ENCODE measurements at regions not wholly inside any gene's neighbourhood (a gene's known extent, or its start where the extent isn't known, plus 50 kb on each side); places are given as distances from the start of the nearest gene placed in this dataset.

GRCh38 chr6:84551797-84552196 is 212.6 kb downstream of the TBX18 start:
- ChIA-PET CTCF (no interaction called here), POLR2A (no interaction called here)
- Mint-ChIP-seq H3K4me1 (ENCODE audit: low read depth) (no peaks in the 10 kb centered on the region), H3K4me3 (no peak overlapping the region), H3K27me3 (no peaks in the 10 kb centered on the region), H3K36me3 (ENCODE audit: low read depth) (no peaks in the 10 kb centered on the region), H3K27ac (no peak overlapping the region), H3K9me3 (no peaks in the 10 kb centered on the region)
- intact Hi-C loops (cut with micrococcal nuclease) = no loop called here
- no peak for TF ChIP-seq CTCF (IDR thresholded peaks at IDR 0.05)
- DNase-seq (no peak), ATAC-seq (no peak)

DNA sequence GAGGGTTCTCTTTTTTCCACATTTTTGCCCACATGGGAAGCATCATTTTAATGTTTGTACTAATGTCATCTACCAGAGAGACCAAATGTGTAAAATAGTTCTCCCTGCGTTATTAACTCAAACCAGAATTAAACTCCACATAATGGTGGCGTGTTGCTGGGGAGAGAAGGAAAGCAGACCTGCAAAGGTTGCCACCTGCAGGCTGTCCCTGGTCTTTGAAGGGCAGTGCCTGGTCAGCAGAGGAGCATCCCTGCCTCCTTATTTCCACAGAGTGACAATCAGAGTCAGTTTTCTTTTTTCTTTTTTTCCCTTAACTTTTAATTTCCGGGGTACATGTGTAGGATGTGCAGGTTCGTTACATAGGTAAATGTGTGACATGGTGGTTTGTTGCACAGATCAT is 214.5 kb downstream of the TBX18 start:
- intact Hi-C loops (cut with micrococcal nuclease) = no loop called here
- ATAC-seq = no peak

GRCh38 chr6:84547341-84547801 is 217.0 kb downstream of the TBX18 start:
- H3K9me3 Mint-ChIP-seq = no peaks in the 10 kb centered on the region
- no peak for TF ChIP-seq CTCF (IDR thresholded peaks at IDR 0.05)
- H3K4me3 Mint-ChIP-seq = no peak overlapping the region
- DNase-seq = no peak
- H3K27ac Mint-ChIP-seq = no peak overlapping the region
- POLR2A ChIA-PET = no interaction called here
- no peaks in the 10 kb centered on the region for H3K27me3 Mint-ChIP-seq
- intact Hi-C loops (cut with micrococcal nuclease) = no loop called here
- H3K36me3 Mint-ChIP-seq (ENCODE audit: low read depth) = no peaks in the 10 kb centered on the region
- no peaks in the 10 kb centered on the region for H3K4me1 Mint-ChIP-seq (ENCODE audit: low read depth)
- CTCF ChIA-PET = no interaction called here
- ATAC-seq = no peak

More for the DNA sequence above, 214.5 kb downstream of the TBX18 start:
- H3K9me3 Mint-ChIP-seq = no peaks in the 10 kb centered on the region
- TF ChIP-seq CTCF (IDR thresholded peaks at IDR 0.05) = no peak
- H3K4me3 Mint-ChIP-seq = no peak overlapping the region
- ChIA-PET CTCF (no interaction called here), POLR2A (no interaction called here)
- no peaks in the 10 kb centered on the region for H3K27me3 Mint-ChIP-seq
- no peaks in the 10 kb centered on the region for H3K4me1 Mint-ChIP-seq (ENCODE audit: low read depth)
- DNase-seq = no peak
- H3K36me3 Mint-ChIP-seq (ENCODE audit: low read depth) = no peaks in the 10 kb centered on the region
- H3K27ac Mint-ChIP-seq = no peak overlapping the region

GRCh38 chr6:84546427-84546914 is 217.9 kb downstream of the TBX18 start:
- Mint-ChIP-seq H3K36me3 (ENCODE audit: low read depth) (no peaks in the 10 kb centered on the region), H3K4me1 (ENCODE audit: low read depth) (no peaks in the 10 kb centered on the region), H3K27ac (no peak overlapping the region), H3K27me3 (no peaks in the 10 kb centered on the region), H3K9me3 (peaks cover under 1% of the 10 kb centered on the region), H3K4me3 (no peak overlapping the region)
- DNase-seq = no peak
- TF ChIP-seq CTCF (IDR thresholded peaks at IDR 0.05) = no peak
- ChIA-PET CTCF (no interaction called here), POLR2A (no interaction called here)
- intact Hi-C loops (cut with micrococcal nuclease) = no loop called here
- no peak for ATAC-seq

DNA sequence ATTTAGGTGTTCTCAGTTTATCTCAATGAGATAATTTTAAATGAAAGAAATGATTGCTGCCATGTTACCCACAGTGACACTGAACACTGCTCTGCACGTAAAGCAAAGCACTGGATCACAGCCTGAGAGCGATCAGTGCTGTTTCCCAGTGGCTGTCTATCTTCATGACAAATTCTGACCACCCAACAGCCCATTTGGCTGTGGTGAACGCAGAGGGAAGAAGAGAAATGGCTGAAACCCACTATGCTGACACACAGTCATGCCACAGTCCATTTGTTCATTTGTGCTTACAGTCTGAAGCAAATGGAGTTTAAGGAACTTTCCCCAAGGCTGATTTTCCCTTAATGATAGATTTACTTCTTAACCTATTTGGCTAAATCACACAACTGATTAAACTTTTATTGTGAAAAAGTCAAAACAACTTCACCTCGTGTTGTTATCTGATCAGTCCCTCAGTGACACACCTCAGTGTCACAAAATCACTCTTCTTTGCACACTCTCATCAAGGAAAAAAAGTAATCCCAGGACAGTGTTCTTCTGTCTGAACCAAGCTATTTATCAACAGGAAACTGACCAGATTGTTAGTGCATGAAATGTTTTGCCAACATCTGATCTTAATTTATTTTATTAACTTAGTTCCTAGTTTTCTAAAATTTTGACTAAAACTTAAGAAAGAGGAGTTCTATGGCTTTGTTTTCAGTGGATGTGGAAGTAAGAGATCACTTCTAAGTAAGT is 225.1 kb downstream of the TBX18 start:
- H3K27ac Mint-ChIP-seq = no peak overlapping the region
- no peaks in the 10 kb centered on the region for H3K27me3 Mint-ChIP-seq
- peaks cover 1% of the 10 kb centered on the region for H3K9me3 Mint-ChIP-seq
- DNase-seq (no peak), ATAC-seq (no peak)
- TF ChIP-seq CTCF (IDR thresholded peaks at IDR 0.05) = no peak
- intact Hi-C loops (cut with micrococcal nuclease) = no loop called here
- POLR2A ChIA-PET = no interaction called here
- CTCF ChIA-PET = no interaction called here
- no peak overlapping the region for H3K4me3 Mint-ChIP-seq
- no peaks in the 10 kb centered on the region for H3K4me1 Mint-ChIP-seq (ENCODE audit: low read depth)
- no peaks in the 10 kb centered on the region for H3K36me3 Mint-ChIP-seq (ENCODE audit: low read depth)
